ENCODE measurements at regions not wholly inside any gene's neighbourhood (a gene's known extent, or its start where the extent isn't known, plus 50 kb on each side); places are given as distances from the start of the nearest gene placed in this dataset.

DNA sequence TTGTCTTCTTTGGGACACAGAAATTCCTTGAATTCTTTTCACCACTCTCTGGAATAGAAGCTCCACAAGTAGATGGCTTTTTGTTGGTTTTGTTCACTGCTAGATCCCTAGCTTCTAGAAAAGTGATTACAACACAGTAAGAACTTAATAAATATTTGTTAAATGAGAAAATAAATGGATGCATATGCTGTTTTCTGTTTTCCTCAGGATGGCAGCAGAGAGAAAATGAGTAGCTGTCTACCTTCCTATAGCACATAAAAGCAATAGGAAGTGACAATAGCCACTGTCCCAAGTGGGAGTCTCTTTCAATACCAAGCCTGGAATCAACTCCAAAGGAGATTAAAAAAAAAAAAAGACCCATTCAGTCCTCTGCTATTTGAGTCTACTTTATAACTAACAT, 100.6 kb upstream of the NREP start:
- no peak overlapping the region for H3K4me2 ChIP-seq
- TF ChIP-seq EZH2 (IDR thresholded peaks at IDR 0.05; ENCODE audit: low read depth, unreplicated experiment) = no peak
- no peak for TF ChIP-seq ZNF114 (CRISPR knock-in tag; IDR thresholded peaks at IDR 0.05)
- no peak for TF ChIP-seq JUNB (IDR thresholded peaks at IDR 0.05; ENCODE audit: unreplicated experiment)
- TF ChIP-seq POLR2AphosphoS5 (IDR thresholded peaks at IDR 0.05; ENCODE audit: low read depth) = no peak
- TF ChIP-seq, protein P1, sequence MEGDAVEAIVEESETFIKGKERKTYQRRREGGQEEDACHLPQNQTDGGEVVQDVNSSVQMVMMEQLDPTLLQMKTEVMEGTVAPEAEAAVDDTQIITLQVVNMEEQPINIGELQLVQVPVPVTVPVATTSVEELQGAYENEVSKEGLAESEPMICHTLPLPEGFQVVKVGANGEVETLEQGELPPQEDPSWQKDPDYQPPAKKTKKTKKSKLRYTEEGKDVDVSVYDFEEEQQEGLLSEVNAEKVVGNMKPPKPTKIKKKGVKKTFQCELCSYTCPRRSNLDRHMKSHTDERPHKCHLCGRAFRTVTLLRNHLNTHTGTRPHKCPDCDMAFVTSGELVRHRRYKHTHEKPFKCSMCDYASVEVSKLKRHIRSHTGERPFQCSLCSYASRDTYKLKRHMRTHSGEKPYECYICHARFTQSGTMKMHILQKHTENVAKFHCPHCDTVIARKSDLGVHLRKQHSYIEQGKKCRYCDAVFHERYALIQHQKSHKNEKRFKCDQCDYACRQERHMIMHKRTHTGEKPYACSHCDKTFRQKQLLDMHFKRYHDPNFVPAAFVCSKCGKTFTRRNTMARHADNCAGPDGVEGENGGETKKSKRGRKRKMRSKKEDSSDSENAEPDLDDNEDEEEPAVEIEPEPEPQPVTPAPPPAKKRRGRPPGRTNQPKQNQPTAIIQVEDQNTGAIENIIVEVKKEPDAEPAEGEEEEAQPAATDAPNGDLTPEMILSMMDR (conservative IDR thresholded peaks at IDR 0.05; ENCODE audit: low read depth in 2 of 2) = no peak
- TF ChIP-seq STAT1 (IDR thresholded peaks at IDR 0.05; ENCODE audit: unreplicated experiment) = no peak
- no peak for TF ChIP-seq NANOG (IDR thresholded peaks at IDR 0.05; ENCODE audit: borderline replicate concordance)
- TF ChIP-seq, protein P2, sequence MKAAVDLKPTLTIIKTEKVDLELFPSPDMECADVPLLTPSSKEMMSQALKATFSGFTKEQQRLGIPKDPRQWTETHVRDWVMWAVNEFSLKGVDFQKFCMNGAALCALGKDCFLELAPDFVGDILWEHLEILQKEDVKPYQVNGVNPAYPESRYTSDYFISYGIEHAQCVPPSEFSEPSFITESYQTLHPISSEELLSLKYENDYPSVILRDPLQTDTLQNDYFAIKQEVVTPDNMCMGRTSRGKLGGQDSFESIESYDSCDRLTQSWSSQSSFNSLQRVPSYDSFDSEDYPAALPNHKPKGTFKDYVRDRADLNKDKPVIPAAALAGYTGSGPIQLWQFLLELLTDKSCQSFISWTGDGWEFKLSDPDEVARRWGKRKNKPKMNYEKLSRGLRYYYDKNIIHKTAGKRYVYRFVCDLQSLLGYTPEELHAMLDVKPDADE (IDR thresholded peaks at IDR 0.05) = no peak
- TF ChIP-seq, protein P3, sequence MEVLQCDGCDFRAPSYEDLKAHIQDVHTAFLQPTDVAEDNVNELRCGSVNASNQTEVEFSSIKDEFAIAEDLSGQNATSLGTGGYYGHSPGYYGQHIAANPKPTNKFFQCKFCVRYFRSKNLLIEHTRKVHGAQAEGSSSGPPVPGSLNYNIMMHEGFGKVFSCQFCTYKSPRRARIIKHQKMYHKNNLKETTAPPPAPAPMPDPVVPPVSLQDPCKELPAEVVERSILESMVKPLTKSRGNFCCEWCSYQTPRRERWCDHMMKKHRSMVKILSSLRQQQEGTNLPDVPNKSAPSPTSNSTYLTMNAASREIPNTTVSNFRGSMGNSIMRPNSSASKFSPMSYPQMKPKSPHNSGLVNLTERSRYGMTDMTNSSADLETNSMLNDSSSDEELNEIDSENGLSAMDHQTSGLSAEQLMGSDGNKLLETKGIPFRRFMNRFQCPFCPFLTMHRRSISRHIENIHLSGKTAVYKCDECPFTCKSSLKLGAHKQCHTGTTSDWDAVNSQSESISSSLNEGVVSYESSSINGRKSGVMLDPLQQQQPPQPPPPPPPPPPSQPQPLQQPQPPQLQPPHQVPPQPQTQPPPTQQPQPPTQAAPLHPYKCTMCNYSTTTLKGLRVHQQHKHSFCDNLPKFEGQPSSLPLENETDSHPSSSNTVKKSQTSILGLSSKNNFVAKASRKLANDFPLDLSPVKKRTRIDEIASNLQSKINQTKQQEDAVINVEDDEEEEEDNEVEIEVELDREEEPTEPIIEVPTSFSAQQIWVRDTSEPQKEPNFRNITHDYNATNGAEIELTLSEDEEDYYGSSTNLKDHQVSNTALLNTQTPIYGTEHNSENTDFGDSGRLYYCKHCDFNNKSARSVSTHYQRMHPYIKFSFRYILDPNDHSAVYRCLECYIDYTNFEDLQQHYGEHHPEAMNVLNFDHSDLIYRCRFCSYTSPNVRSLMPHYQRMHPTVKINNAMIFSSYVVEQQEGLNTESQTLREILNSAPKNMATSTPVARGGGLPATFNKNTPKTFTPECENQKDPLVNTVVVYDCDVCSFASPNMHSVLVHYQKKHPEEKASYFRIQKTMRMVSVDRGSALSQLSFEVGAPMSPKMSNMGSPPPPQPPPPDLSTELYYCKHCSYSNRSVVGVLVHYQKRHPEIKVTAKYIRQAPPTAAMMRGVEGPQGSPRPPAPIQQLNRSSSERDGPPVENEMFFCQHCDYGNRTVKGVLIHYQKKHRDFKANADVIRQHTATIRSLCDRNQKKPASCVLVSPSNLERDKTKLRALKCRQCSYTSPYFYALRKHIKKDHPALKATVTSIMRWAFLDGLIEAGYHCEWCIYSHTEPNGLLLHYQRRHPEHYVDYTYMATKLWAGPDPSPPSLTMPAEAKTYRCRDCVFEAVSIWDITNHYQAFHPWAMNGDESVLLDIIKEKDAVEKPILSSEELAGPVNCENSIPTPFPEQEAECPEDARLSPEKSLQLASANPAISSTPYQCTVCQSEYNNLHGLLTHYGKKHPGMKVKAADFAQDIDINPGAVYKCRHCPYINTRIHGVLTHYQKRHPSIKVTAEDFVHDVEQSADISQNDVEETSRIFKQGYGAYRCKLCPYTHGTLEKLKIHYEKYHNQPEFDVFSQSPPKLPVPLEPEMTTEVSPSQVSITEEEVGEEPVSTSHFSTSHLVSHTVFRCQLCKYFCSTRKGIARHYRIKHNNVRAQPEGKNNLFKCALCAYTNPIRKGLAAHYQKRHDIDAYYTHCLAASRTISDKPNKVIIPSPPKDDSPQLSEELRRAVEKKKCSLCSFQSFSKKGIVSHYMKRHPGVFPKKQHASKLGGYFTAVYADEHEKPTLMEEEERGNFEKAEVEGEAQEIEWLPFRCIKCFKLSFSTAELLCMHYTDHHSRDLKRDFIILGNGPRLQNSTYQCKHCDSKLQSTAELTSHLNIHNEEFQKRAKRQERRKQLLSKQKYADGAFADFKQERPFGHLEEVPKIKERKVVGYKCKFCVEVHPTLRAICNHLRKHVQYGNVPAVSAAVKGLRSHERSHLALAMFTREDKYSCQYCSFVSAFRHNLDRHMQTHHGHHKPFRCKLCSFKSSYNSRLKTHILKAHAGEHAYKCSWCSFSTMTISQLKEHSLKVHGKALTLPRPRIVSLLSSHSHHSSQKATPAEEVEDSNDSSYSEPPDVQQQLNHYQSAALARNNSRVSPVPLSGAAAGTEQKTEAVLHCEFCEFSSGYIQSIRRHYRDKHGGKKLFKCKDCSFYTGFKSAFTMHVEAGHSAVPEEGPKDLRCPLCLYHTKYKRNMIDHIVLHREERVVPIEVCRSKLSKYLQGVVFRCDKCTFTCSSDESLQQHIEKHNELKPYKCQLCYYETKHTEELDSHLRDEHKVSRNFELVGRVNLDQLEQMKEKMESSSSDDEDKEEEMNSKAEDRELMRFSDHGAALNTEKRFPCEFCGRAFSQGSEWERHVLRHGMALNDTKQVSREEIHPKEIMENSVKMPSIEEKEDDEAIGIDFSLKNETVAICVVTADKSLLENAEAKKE (CRISPR knock-in tag; IDR thresholded peaks at IDR 0.05) = no peak
- no peak for TF ChIP-seq CREB1 (CRISPR knock-in tag; IDR thresholded peaks at IDR 0.05; ENCODE audit: low read depth)
- TF ChIP-seq, protein P4, sequence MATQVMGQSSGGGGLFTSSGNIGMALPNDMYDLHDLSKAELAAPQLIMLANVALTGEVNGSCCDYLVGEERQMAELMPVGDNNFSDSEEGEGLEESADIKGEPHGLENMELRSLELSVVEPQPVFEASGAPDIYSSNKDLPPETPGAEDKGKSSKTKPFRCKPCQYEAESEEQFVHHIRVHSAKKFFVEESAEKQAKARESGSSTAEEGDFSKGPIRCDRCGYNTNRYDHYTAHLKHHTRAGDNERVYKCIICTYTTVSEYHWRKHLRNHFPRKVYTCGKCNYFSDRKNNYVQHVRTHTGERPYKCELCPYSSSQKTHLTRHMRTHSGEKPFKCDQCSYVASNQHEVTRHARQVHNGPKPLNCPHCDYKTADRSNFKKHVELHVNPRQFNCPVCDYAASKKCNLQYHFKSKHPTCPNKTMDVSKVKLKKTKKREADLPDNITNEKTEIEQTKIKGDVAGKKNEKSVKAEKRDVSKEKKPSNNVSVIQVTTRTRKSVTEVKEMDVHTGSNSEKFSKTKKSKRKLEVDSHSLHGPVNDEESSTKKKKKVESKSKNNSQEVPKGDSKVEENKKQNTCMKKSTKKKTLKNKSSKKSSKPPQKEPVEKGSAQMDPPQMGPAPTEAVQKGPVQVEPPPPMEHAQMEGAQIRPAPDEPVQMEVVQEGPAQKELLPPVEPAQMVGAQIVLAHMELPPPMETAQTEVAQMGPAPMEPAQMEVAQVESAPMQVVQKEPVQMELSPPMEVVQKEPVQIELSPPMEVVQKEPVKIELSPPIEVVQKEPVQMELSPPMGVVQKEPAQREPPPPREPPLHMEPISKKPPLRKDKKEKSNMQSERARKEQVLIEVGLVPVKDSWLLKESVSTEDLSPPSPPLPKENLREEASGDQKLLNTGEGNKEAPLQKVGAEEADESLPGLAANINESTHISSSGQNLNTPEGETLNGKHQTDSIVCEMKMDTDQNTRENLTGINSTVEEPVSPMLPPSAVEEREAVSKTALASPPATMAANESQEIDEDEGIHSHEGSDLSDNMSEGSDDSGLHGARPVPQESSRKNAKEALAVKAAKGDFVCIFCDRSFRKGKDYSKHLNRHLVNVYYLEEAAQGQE (IDR thresholded peaks at IDR 0.05; ENCODE audit: unreplicated experiment) = no peak
- no peak for TF ChIP-seq EZH2phosphoT487 (IDR thresholded peaks at IDR 0.05; ENCODE audit: unreplicated experiment)
- no peak for TF ChIP-seq ZNF331 (CRISPR knock-in tag; IDR thresholded peaks at IDR 0.05; ENCODE audit: low read depth)
- H3K36me3 ChIP-seq (ENCODE audit: insufficient read depth) = no peaks in the 10 kb centered on the region
- Mint-ChIP-seq H3K9me3 (no peaks in the 10 kb centered on the region), H3K27ac (no peak overlapping the region), H3K36me3 (ENCODE audit: low read depth) (no peaks in the 10 kb centered on the region), H3K4me3 (no peak overlapping the region), H3K4me1 (peaks cover 6% of the 10 kb centered on the region; the same call in 2 of the 3 replicates), H3K27me3 (ENCODE audit: insufficient read depth, low read depth, poor library complexity) (no peaks in the 10 kb centered on the region)
- no peak overlapping the region for H3K27ac ChIP-seq (ENCODE audit: low read depth)
- no peaks in the 10 kb centered on the region for H3K79me2 ChIP-seq (replicated peaks; ENCODE audit: insufficient read depth)
- H3K4me3 ChIP-seq = no peak overlapping the region
- no peak for ATAC-seq
- H4K20me1 ChIP-seq (replicated peaks; ENCODE audit: insufficient read depth) = no peaks in the 10 kb centered on the region
- no peaks in the 10 kb centered on the region for H3K27me3 ChIP-seq (ENCODE audit: insufficient read depth)
- no peaks in the 10 kb centered on the region for H3F3A ChIP-seq (replicated peaks; ENCODE audit: low read depth)
- no peak overlapping the region for H2AFZ ChIP-seq
- no peak for DNase-seq (ENCODE audit: low spot score)
- no peaks in the 10 kb centered on the region for H3K9me2 ChIP-seq (ENCODE audit: insufficient read depth)
- H3K4me1 ChIP-seq (ENCODE audit: insufficient read depth) = peaks cover 4% of the 10 kb centered on the region

Data from GM23338 (cell line).